ENCODE measurements at regions not wholly inside any gene's neighbourhood (a gene's known extent, or its start where the extent isn't known, plus 50 kb on each side); places are given as distances from the start of the nearest gene placed in this dataset.

GRCh38 chr3:18791182-18791581 is 357.1 kb upstream of the KCNH8 start:
- no peaks in the 10 kb centered on the region for H3K36me3 ChIP-seq (ENCODE audit: control insufficient read depth in 2 of 2, insufficient read depth in 2 of 2, low read length in 1 of 2)
- H3K27ac ChIP-seq (ENCODE audit: low read depth in 1 of 2, low read length in 1 of 2), result no peak overlapping the region
- H3K9me3 ChIP-seq (ENCODE audit: control insufficient read depth in 2 of 2, insufficient read depth in 1 of 2, low read length in 1 of 2), result peaks cover 0 to 6% of the 10 kb centered on the region in 2 donors
- H3K4me1 ChIP-seq (ENCODE audit: control insufficient read depth in 2 of 2, insufficient read depth in 2 of 2, low read length in 2 of 2), result no peaks in the 10 kb centered on the region
- H3K4me3 ChIP-seq (ENCODE audit: low read length in 2 of 2), result no peak overlapping the region
- H3K27me3 ChIP-seq (ENCODE audit: control insufficient read depth in 2 of 2, insufficient read depth in 1 of 2, low read length in 1 of 2), result no peaks in the 10 kb centered on the region
- WGBS, result 92% methylated on average over 8 of the region's 8 CpGs
- no peak for DNase-seq (ENCODE audit: low read depth in 6 of 9, low spot score in 9 of 9)

- Histone ChIP-seq H3K4me1 (ENCODE audit: control insufficient read depth in 2 of 2, insufficient read depth in 2 of 2, low read length in 2 of 2) (no peaks in the 10 kb centered on the region), H3K36me3 (ENCODE audit: control insufficient read depth in 2 of 2, insufficient read depth in 2 of 2, low read length in 1 of 2) (no peaks in the 10 kb centered on the region), H3K9me3 (ENCODE audit: control insufficient read depth in 2 of 2, insufficient read depth in 1 of 2, low read length in 1 of 2) (peaks cover 0 to 9% of the 10 kb centered on the region in 2 donors), H3K4me3 (ENCODE audit: low read length in 2 of 2) (no peak overlapping the region), H3K27me3 (ENCODE audit: control insufficient read depth in 2 of 2, insufficient read depth in 1 of 2, low read length in 1 of 2) (no peaks in the 10 kb centered on the region), H3K27ac (ENCODE audit: low read depth in 1 of 2, low read length in 1 of 2) (no peak overlapping the region)
- WGBS, result 94% methylated on average over 2 of the region's 2 CpGs
- DNase-seq (ENCODE audit: low read depth in 6 of 9, low spot score in 9 of 9), result no peak
These were observed 357.9 kb upstream of the KCNH8 start for GRCh38 chr3:18790384-18790783.

- H3K4me1 ChIP-seq (ENCODE audit: control insufficient read depth in 2 of 2, insufficient read depth in 2 of 2, low read length in 2 of 2), result no peaks in the 10 kb centered on the region
- no peaks in the 10 kb centered on the region for H3K27me3 ChIP-seq (ENCODE audit: control insufficient read depth in 2 of 2, insufficient read depth in 1 of 2, low read length in 1 of 2)
- no peak for DNase-seq (ENCODE audit: low read depth in 6 of 9, low spot score in 9 of 9)
- H3K27ac ChIP-seq (ENCODE audit: low read depth in 1 of 2, low read length in 1 of 2), result no peak overlapping the region
- WGBS, result 100% methylated on average over 1 of the region's 1 CpG
- H3K9me3 ChIP-seq (ENCODE audit: control insufficient read depth in 2 of 2, insufficient read depth in 1 of 2, low read length in 1 of 2), result peaks cover 0 to 9% of the 10 kb centered on the region in 2 donors
- no peak overlapping the region for H3K4me3 ChIP-seq (ENCODE audit: low read length in 2 of 2)
- H3K36me3 ChIP-seq (ENCODE audit: control insufficient read depth in 2 of 2, insufficient read depth in 2 of 2, low read length in 1 of 2), result no peaks in the 10 kb centered on the region
These were observed 358.6 kb upstream of the KCNH8 start for GRCh38 chr3:18789734-18790133.

- H3K27me3 ChIP-seq (ENCODE audit: control insufficient read depth in 2 of 2, insufficient read depth in 1 of 2, low read length in 1 of 2), result no peaks in the 10 kb centered on the region
- peaks cover 0 to 9% of the 10 kb centered on the region in 2 donors for H3K9me3 ChIP-seq (ENCODE audit: control insufficient read depth in 2 of 2, insufficient read depth in 1 of 2, low read length in 1 of 2)
- no peaks in the 10 kb centered on the region for H3K36me3 ChIP-seq (ENCODE audit: control insufficient read depth in 2 of 2, insufficient read depth in 2 of 2, low read length in 1 of 2)
- H3K4me3 ChIP-seq (ENCODE audit: low read length in 2 of 2), result no peak overlapping the region
- no peak for DNase-seq (ENCODE audit: low read depth in 6 of 9, low spot score in 9 of 9)
- peaks cover 0 to 6% of the 10 kb centered on the region in 2 donors for H3K4me1 ChIP-seq (ENCODE audit: control insufficient read depth in 2 of 2, insufficient read depth in 2 of 2, low read length in 2 of 2)
- no peak overlapping the region for H3K27ac ChIP-seq (ENCODE audit: low read depth in 1 of 2, low read length in 1 of 2)
- 98% methylated on average over 2 of the region's 2 CpGs for WGBS
These were observed 360.9 kb upstream of the KCNH8 start for GRCh38 chr3:18787441-18787840.

- whole genome bisulfite sequencing, result 97% methylated on average over 1 of the region's 1 CpG
These were observed 361.5 kb upstream of the KCNH8 start for GRCh38 chr3:18786650-18787323.

GRCh38 chr3:18782191-18782590 is 357.1 kb upstream of the SATB1 start:
- WGBS, result 46% methylated on average over 2 of the region's 2 CpGs
- peak overlapping the region; percentile 79 to 85 for H3K27ac ChIP-seq (ENCODE audit: low read depth in 1 of 2, low read length in 1 of 2)
- peak in 2 of 9 donors; percentile 49 to 69 for DNase-seq (ENCODE audit: low read depth in 6 of 9, low spot score in 9 of 9)

More at GRCh38 chr3:18786650-18787323, 361.5 kb upstream of the KCNH8 start:
- peak overlapping the region in 1 of 2 donors; percentile 18 for H3K27ac ChIP-seq (ENCODE audit: low read depth in 1 of 2, low read length in 1 of 2)
- peaks cover 0 to 8% of the 10 kb centered on the region in 2 donors for H3K9me3 ChIP-seq (ENCODE audit: control insufficient read depth in 2 of 2, insufficient read depth in 1 of 2, low read length in 1 of 2)
- H3K4me1 ChIP-seq (ENCODE audit: control insufficient read depth in 2 of 2, insufficient read depth in 2 of 2, low read length in 2 of 2), result peaks cover 0 to 10% of the 10 kb centered on the region in 2 donors
- H3K27me3 ChIP-seq (ENCODE audit: control insufficient read depth in 2 of 2, insufficient read depth in 1 of 2, low read length in 1 of 2), result no peaks in the 10 kb centered on the region
- no peak overlapping the region for H3K4me3 ChIP-seq (ENCODE audit: low read length in 2 of 2)
- H3K36me3 ChIP-seq (ENCODE audit: control insufficient read depth in 2 of 2, insufficient read depth in 2 of 2, low read length in 1 of 2), result no peaks in the 10 kb centered on the region
- DNase-seq (ENCODE audit: low read depth in 6 of 9, low spot score in 9 of 9), result no peak

GRCh38 chr3:18780959-18781358 is 355.8 kb upstream of the SATB1 start:
- H3K4me1 ChIP-seq (ENCODE audit: control insufficient read depth in 2 of 2, insufficient read depth in 2 of 2, low read length in 2 of 2), result peaks cover 10 to 38% of the 10 kb centered on the region in 2 donors
- peaks cover 0 to 1% of the 10 kb centered on the region in 2 donors for H3K9me3 ChIP-seq (ENCODE audit: control insufficient read depth in 2 of 2, insufficient read depth in 1 of 2, low read length in 1 of 2)
- no peaks in the 10 kb centered on the region for H3K27me3 ChIP-seq (ENCODE audit: control insufficient read depth in 2 of 2, insufficient read depth in 1 of 2, low read length in 1 of 2)
- no peaks in the 10 kb centered on the region for H3K36me3 ChIP-seq (ENCODE audit: control insufficient read depth in 2 of 2, insufficient read depth in 2 of 2, low read length in 1 of 2)
- WGBS, result 72% methylated on average over 3 of the region's 3 CpGs
- peak in 1 of 9 donors; percentile 67 for DNase-seq (ENCODE audit: low read depth in 6 of 9, low spot score in 9 of 9)
- peak overlapping the region; percentile 79 to 84 for H3K27ac ChIP-seq (ENCODE audit: low read depth in 1 of 2, low read length in 1 of 2)
- H3K4me3 ChIP-seq (ENCODE audit: low read length in 2 of 2), result no peak overlapping the region

More at GRCh38 chr3:18782191-18782590, 357.1 kb upstream of the SATB1 start:
- Histone ChIP-seq H3K4me3 (ENCODE audit: low read length in 2 of 2) (no peak overlapping the region), H3K4me1 (ENCODE audit: control insufficient read depth in 2 of 2, insufficient read depth in 2 of 2, low read length in 2 of 2) (peaks cover 10 to 33% of the 10 kb centered on the region in 2 donors), H3K9me3 (ENCODE audit: control insufficient read depth in 2 of 2, insufficient read depth in 1 of 2, low read length in 1 of 2) (peaks cover 0 to 4% of the 10 kb centered on the region in 2 donors), H3K36me3 (ENCODE audit: control insufficient read depth in 2 of 2, insufficient read depth in 2 of 2, low read length in 1 of 2) (no peaks in the 10 kb centered on the region), H3K27me3 (ENCODE audit: control insufficient read depth in 2 of 2, insufficient read depth in 1 of 2, low read length in 1 of 2) (no peaks in the 10 kb centered on the region)

- no peaks in the 10 kb centered on the region for H3K36me3 ChIP-seq (ENCODE audit: control insufficient read depth in 2 of 2, insufficient read depth in 2 of 2, low read length in 1 of 2)
- WGBS, result 98% methylated on average over 2 of the region's 2 CpGs
- H3K27ac ChIP-seq (ENCODE audit: low read depth in 1 of 2, low read length in 1 of 2), result peak overlapping the region in 1 of 2 donors; percentile 87
- no peak overlapping the region for H3K4me3 ChIP-seq (ENCODE audit: low read length in 2 of 2)
- peaks cover 15 to 45% of the 10 kb centered on the region in 2 donors for H3K4me1 ChIP-seq (ENCODE audit: control insufficient read depth in 2 of 2, insufficient read depth in 2 of 2, low read length in 2 of 2)
- H3K9me3 ChIP-seq (ENCODE audit: control insufficient read depth in 2 of 2, insufficient read depth in 1 of 2, low read length in 1 of 2), result no peaks in the 10 kb centered on the region
- DNase-seq (ENCODE audit: low read depth in 6 of 9, low spot score in 9 of 9), result no peak
- no peaks in the 10 kb centered on the region for H3K27me3 ChIP-seq (ENCODE audit: control insufficient read depth in 2 of 2, insufficient read depth in 1 of 2, low read length in 1 of 2)
These were observed 354.6 kb upstream of the SATB1 start for GRCh38 chr3:18779704-18780103.

GRCh38 chr3:18778598-18778997 is 353.5 kb upstream of the SATB1 start:
- DNase-seq (ENCODE audit: low read depth in 6 of 9, low spot score in 9 of 9), result peak in 7 of 9 donors; percentile 53 to 88 (median 70)
- WGBS, result 16% methylated on average over 2 of the region's 2 CpGs
- peak overlapping the region in 1 of 2 donors; percentile 87 for H3K27ac ChIP-seq (ENCODE audit: low read depth in 1 of 2, low read length in 1 of 2)
- no peaks in the 10 kb centered on the region for H3K27me3 ChIP-seq (ENCODE audit: control insufficient read depth in 2 of 2, insufficient read depth in 1 of 2, low read length in 1 of 2)
- H3K9me3 ChIP-seq (ENCODE audit: control insufficient read depth in 2 of 2, insufficient read depth in 1 of 2, low read length in 1 of 2), result no peaks in the 10 kb centered on the region
- peaks cover 19 to 54% of the 10 kb centered on the region in 2 donors for H3K4me1 ChIP-seq (ENCODE audit: control insufficient read depth in 2 of 2, insufficient read depth in 2 of 2, low read length in 2 of 2)
- no peak overlapping the region for H3K4me3 ChIP-seq (ENCODE audit: low read length in 2 of 2)
- no peaks in the 10 kb centered on the region for H3K36me3 ChIP-seq (ENCODE audit: control insufficient read depth in 2 of 2, insufficient read depth in 2 of 2, low read length in 1 of 2)

Measured in thymus (tissue), 11 donors.